GM10266 (cell line): ENCODE measurements at regions not wholly inside any gene's neighbourhood (a gene's known extent, or its start where the extent isn't known, plus 50 kb on each side); places are given as distances from the start of the nearest gene placed in this dataset.

Experiments
- DNase-seq: peaks from one replicate; pipeline ENCODE4 v3.0.0; 2012; ENCODE audit errors: extremely low spot score
- TF ChIP-seq, protein P1 (sequence below): IDR thresholded peaks from 2 replicates; pipeline ENCODE4 v1.5.1; 2012; ENCODE audit warnings: mild to moderate bottlenecking, low read depth; ENCODE audit not compliant: control insufficient read depth, insufficient read depth; ENCODE audit errors: missing control alignments

DNA sequence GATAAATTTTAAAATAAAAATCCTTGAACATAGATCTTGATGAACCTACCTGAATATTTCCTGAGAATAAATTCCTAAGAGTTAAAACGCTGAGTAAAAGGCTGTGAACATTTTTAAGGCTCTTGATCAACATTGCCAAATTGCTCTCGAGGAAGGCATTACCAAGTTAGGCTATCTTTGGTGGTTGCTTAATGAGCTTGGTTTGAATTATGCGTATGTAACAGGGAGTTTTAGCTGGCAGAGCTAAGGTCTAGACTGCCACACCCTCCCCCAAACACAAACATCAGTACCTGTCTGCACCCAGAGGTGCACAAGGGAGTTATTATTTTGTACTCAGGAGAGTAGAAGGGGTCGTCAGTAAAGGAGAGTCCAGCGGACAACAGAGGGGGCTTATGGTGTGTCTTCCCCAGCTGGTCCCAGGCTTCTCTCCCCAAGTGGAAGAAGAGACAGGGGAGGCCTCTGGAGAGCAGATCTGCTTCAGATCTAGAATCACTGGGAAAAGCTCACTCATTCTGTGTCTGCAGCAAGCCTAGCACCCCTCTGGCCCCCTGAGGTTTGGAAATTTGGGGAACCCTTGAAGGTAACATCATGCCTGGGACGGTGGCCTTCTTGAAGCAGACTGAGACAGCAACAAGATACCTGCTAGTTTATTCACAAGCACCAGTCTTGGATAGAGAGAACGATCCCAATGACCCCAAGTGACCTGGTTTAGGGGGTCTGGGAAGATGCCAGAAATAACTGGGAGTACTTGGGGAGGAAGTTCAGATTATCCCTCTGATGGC, 197.2 kb upstream of the ID2 start:
- DNase-seq: no peak
- TF ChIP-seq, protein P1, sequence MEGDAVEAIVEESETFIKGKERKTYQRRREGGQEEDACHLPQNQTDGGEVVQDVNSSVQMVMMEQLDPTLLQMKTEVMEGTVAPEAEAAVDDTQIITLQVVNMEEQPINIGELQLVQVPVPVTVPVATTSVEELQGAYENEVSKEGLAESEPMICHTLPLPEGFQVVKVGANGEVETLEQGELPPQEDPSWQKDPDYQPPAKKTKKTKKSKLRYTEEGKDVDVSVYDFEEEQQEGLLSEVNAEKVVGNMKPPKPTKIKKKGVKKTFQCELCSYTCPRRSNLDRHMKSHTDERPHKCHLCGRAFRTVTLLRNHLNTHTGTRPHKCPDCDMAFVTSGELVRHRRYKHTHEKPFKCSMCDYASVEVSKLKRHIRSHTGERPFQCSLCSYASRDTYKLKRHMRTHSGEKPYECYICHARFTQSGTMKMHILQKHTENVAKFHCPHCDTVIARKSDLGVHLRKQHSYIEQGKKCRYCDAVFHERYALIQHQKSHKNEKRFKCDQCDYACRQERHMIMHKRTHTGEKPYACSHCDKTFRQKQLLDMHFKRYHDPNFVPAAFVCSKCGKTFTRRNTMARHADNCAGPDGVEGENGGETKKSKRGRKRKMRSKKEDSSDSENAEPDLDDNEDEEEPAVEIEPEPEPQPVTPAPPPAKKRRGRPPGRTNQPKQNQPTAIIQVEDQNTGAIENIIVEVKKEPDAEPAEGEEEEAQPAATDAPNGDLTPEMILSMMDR: no peak

DNA sequence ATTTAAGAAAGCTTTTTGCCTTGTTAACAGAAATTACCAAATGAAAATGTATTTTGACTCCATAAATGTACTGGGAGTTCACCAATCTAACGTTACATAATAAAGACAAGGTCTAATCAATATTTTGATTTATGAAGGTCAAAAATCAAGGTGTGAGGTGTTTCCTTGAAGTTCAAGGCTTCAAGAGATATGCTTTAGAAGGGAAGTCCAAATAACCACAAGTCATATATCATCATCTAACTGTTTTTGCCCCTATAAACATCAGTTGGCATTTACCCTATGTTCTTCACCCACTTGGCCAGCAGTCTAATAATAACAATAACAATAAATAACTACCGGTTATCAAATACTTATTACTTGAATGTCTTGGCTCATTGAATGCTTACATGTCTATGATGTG, 196.1 kb upstream of the ID2 start:
- DNase-seq: no peak
- TF ChIP-seq, protein P1: no peak

DNA sequence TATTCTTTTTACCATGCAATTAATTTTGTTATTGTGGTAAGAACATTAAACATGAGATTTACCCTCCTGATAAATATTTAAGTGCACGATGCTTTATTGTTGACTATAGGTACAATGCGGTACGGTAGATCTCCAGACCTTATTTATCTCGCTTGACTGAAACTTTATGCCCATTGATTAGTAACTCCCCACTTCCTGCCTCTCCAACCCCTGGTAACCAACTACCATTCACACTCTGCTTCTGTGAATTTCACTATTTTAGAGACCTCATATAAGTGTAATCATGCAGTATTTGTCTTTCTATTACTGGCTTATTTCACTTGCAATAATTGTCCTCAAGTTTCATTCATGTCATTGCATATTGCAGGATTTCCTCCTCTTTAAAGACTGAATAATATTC, 195.7 kb upstream of the ID2 start:
- TF ChIP-seq, protein P1: no peak
- DNase-seq: no peak

DNA sequence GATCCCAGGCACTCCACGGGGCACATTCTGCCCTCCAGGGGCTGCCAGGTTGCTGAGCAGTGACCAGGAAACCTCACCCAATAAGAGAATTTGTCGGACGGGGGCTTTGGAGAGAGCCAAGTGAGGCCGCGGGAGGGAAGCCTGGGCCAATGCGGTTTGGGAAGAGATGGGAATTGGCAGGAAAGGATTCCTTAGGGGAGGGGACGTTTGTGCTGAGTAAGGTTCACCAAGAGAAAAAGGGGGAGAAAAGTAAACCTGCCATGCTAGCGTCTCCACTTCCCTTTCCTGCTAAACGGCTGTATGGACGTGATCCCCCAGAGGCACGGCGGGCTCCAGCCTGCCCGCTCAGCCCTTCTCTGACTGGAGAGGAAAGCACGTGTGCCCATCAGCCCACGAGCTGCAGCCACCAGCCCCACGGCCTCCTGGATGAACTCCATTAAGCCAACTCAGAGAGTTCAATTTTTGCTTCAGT, 194.4 kb upstream of the ID2 start:
- TF ChIP-seq, protein P1: no peak
- no peak for DNase-seq

DNA sequence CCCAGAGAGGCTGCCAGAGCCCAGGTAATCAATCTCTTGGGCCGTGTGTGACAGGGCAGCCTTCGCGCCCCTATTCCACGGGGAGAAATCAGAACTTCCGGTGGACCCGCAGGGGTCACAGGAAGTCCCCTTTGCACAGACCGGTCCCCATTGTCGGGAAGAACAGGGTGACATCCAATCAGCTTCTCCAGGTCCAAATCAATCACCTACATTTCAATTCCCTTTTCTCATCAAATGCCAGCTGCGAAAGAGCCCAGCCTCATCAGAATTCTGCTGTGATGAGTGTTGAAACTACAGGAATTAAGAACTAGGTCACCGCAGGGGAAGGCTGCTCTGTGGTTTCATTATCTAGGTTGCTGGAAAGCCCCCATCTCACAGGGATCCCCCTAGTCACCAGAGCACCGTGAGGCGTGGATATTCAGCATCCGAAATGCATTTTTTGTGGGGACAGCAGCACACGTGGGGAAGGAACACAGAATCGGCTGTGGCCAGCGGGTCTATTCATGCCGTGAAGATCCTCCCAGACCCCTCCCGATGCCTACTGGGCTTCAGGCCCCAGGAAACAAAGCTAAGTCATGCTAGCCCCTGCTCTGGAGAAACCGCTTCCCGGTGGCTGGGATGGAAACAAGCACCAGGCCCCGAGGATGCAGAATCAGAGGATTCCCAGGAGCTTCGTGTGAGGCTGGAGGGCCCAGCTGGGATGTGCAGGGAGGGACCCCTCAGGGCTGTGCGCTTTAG, 193.7 kb upstream of the ID2 start:
- TF ChIP-seq, protein P1: no peak
- peak; percentile 72 for DNase-seq

DNA sequence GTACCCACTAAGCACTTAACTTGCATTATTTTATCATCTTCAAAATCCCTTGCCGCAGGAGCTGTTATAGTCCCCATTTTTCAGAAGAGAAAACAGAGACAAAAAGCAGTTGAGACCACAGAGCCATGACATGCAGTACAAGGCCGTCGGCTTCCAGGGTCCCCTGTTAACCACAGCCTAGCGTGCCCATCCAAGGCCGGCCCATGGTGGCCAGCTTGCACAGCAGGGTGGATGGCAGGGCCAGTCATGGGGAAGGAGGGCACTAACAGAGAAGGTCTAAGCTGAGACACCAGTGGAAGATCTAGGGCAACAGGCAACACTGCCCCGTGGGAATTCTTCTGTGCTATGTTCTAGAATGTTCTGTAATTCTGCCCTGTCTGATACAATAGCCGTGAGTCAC, 192.6 kb upstream of the ID2 start:
- TF ChIP-seq, protein P1: no peak
- DNase-seq: no peak

DNA sequence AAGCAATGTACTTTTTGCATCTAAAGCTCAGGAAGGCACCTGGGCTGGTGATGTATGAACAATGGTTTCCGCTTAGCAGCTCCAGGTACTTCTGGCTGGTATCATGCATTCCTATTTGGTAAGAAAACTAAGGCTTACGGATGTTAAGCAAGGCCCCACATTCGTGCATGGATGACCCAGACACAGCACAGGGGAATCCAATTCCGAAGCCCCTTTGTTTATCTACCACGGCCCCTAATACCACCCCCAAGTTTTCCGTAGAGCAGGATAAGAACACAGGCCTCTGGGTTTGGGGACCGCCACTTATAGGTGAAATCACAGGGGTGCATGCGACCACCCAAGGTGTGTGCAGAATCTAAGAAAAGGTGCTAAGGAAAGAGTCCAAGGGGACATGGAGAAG, 192.1 kb upstream of the ID2 start:
- TF ChIP-seq, protein P1: no peak
- no peak for DNase-seq
